Neural progenitor cell (in vitro differentiated cells): ENCODE measurements at regions not wholly inside any gene's neighbourhood (a gene's known extent, or its start where the extent isn't known, plus 50 kb on each side); places are given as distances from the start of the nearest gene placed in this dataset.

ENCODE experiments used
- DNase-seq: peaks from one replicate; pipeline ENCODE4 v3.0.0-alpha.2; 2016; ENCODE audit warnings: low spot score
- H2AFZ ChIP-seq: fragments of 200-600 bp; sonication (generic); replicated peaks from 2 replicates; pipeline ENCODE4 v1.6.1; 2016; ENCODE audit warnings: antibody characterized with exemption
- H3F3A ChIP-seq: fragments of 200-600 bp; sonication (generic); 2 replicates; pipeline ENCODE4 v1.6.1; 2016; ENCODE audit warnings: antibody characterized with exemption, low read depth
- H3K27ac ChIP-seq: fragments of 200-600 bp; sonication (generic); 2 replicates; pipeline ENCODE4 v1.5.1; 2016; ENCODE audit warnings: mild to moderate bottlenecking
- H3K27me3 ChIP-seq: fragments of 200-600 bp; sonication (generic); 2 replicates; pipeline ENCODE4 v1.6.1; 2016; ENCODE audit warnings: mild to moderate bottlenecking, moderate library complexity
- H3K36me3 ChIP-seq: fragments of 200-600 bp; sonication (generic); 2 replicates; pipeline ENCODE4 v1.5.1; 2016
- H3K4me1 ChIP-seq: fragments of 200-600 bp; sonication (generic); 2 replicates; pipeline ENCODE4 v1.6.1; 2016; ENCODE audit warnings: mixed run types
- H3K4me2 ChIP-seq: fragments of 200-600 bp; sonication (generic); 2 replicates; pipeline ENCODE4 v1.6.1; 2016
- H3K4me3 ChIP-seq: fragments of 200-600 bp; sonication (generic); 2 replicates; pipeline ENCODE4 v1.5.1; 2016
- H3K79me2 ChIP-seq: fragments of 200-600 bp; sonication (generic); 2 replicates; pipeline ENCODE4 v1.6.1; 2016; ENCODE audit warnings: low read depth
- H3K9ac ChIP-seq: fragments of 200-600 bp; sonication (generic); 2 replicates; pipeline ENCODE4 v1.6.1; 2016
- H3K9me3 ChIP-seq: fragments of 200-600 bp; sonication (generic); 2 replicates; pipeline ENCODE4 v1.5.1; 2016; ENCODE audit warnings: low read depth
- H4K20me1 ChIP-seq: fragments of 200-600 bp; sonication (generic); 2 replicates; pipeline ENCODE4 v1.6.1; 2016; ENCODE audit warnings: low read depth
- H3K27ac Mint-ChIP-seq: 3 replicates; pipeline ENCODE4 v1.8.0; 2021; ENCODE audit warnings: mixed read lengths
- H3K27me3 Mint-ChIP-seq: 2 replicates; pipeline ENCODE4 v1.8.0; 2022; ENCODE audit warnings: low read depth, mild to moderate bottlenecking, inconsistent platforms, moderate library complexity, mixed read lengths; ENCODE audit not compliant: insufficient read depth
- H3K36me3 Mint-ChIP-seq: 3 replicates; pipeline ENCODE4 v1.8.0; 2021; ENCODE audit warnings: mixed read lengths
- H3K4me1 Mint-ChIP-seq: 3 replicates; pipeline ENCODE4 v1.8.0; 2021; ENCODE audit warnings: mixed read lengths
- H3K4me3 Mint-ChIP-seq: 3 replicates; pipeline ENCODE4 v1.8.0; 2021; ENCODE audit warnings: mild to moderate bottlenecking, moderate library complexity, mixed read lengths
- H3K9me3 Mint-ChIP-seq: 3 replicates; pipeline ENCODE4 v1.8.0; 2020; ENCODE audit warnings: mixed read lengths
- EZH2 ChIP-seq: fragments of 200-600 bp; sonication (generic); IDR thresholded peaks from 2 replicates; pipeline ENCODE4 v1.6.1; 2017; ENCODE audit warnings: antibody characterized with exemption, mild to moderate bottlenecking, moderate library complexity
- EZH2phosphoT487 ChIP-seq: fragments of 200-600 bp; sonication (generic); IDR thresholded peaks from 2 replicates; pipeline ENCODE4 v1.6.1; 2017; ENCODE audit warnings: antibody characterized with exemption
- TF ChIP-seq, protein P1 (sequence below): fragments of 200-600 bp; sonication (generic); IDR thresholded peaks from 2 replicates; pipeline ENCODE4 v1.5.1; 2017; ENCODE audit warnings: antibody characterized with exemption, mild to moderate bottlenecking

DNA sequence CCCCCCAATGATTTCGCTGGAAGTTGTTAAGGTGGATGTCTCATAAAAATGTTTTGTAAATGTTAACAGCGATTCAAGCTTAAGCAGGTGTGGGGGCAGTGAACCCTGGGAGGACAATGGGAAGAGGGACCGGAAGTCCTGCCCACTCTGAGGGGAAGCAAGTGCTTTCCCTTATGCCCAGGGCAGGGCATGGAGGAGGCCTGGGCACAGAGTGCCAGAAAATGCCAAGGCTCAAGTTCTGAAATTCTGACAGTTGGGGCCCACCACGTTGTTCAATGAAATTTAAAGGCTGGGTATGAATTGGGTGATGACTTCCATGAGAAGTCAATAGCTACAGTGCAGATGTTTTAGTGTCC lies 132.7 kb upstream of the SALL4 start:
- peak overlapping the region; percentile 77 for H2AFZ ChIP-seq
- no peaks in the 10 kb centered on the region for H3K36me3 ChIP-seq
- Mint-ChIP-seq H3K27me3 (peaks cover 9% of the 10 kb centered on the region), H3K36me3 (no peaks in the 10 kb centered on the region), H3K4me1 (peaks cover 42% of the 10 kb centered on the region), H3K9me3 (no peaks in the 10 kb centered on the region), H3K27ac (peak overlapping the region; percentile 46), H3K4me3 (no peak overlapping the region)
- H3K4me2 ChIP-seq = no peak overlapping the region
- TF ChIP-seq EZH2 = no peak
- no peak for TF ChIP-seq EZH2phosphoT487
- TF ChIP-seq, protein P1, sequence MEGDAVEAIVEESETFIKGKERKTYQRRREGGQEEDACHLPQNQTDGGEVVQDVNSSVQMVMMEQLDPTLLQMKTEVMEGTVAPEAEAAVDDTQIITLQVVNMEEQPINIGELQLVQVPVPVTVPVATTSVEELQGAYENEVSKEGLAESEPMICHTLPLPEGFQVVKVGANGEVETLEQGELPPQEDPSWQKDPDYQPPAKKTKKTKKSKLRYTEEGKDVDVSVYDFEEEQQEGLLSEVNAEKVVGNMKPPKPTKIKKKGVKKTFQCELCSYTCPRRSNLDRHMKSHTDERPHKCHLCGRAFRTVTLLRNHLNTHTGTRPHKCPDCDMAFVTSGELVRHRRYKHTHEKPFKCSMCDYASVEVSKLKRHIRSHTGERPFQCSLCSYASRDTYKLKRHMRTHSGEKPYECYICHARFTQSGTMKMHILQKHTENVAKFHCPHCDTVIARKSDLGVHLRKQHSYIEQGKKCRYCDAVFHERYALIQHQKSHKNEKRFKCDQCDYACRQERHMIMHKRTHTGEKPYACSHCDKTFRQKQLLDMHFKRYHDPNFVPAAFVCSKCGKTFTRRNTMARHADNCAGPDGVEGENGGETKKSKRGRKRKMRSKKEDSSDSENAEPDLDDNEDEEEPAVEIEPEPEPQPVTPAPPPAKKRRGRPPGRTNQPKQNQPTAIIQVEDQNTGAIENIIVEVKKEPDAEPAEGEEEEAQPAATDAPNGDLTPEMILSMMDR = no peak
- no peak overlapping the region for H3K27ac ChIP-seq
- H3F3A ChIP-seq = peaks cover 4% of the 10 kb centered on the region
- H4K20me1 ChIP-seq = no peaks in the 10 kb centered on the region
- no peak for DNase-seq
- H3K9me3 ChIP-seq = no peaks in the 10 kb centered on the region
- no peaks in the 10 kb centered on the region for H3K27me3 ChIP-seq
- H3K9ac ChIP-seq = no peak overlapping the region
- H3K4me3 ChIP-seq = no peak overlapping the region
- no peaks in the 10 kb centered on the region for H3K79me2 ChIP-seq
- H3K4me1 ChIP-seq = peaks cover 17% of the 10 kb centered on the region

DNA sequence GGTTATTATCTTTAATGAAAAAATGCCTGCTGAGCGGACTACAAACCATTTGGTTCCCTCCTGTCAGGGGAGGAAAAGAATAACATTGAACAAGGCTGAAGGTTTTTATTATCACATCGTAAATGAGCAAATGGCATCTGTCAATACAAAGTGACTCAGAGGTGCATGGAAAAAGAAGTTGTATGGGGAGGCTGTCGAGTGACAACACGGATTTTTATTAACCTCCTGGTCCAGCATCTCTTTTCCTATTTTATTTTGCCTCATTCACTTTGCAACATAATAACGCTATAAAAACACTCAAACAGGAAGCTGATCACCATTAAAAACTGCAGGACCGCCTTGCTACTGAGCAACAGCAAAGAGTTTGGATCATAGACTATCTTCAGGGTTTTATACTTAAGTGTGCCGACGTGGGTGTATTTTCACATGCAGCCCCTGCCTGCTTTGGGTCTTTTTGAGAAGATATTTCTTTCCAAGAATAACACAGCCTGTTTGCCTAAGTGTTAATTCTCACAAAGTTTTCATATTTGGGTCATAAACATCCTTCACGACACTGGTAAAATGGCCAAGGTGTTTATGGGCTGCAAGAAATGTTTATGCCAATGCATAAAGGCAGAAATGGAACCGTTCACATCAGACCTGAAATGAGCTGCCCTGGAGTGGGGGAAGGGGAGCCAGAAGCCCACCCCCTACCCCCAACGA lies 132.1 kb upstream of the SALL4 start:
- no peak overlapping the region for H3K4me3 ChIP-seq
- peaks cover 4% of the 10 kb centered on the region for H3F3A ChIP-seq
- peak overlapping the region; percentile 7 for H3K27ac ChIP-seq
- Mint-ChIP-seq H3K9me3 (no peaks in the 10 kb centered on the region), H3K4me1 (peaks cover 42% of the 10 kb centered on the region), H3K27me3 (peaks cover 7% of the 10 kb centered on the region), H3K4me3 (no peak overlapping the region), H3K36me3 (no peaks in the 10 kb centered on the region), H3K27ac (peak overlapping the region; percentile 46)
- H3K4me2 ChIP-seq = no peak overlapping the region
- H3K27me3 ChIP-seq = no peaks in the 10 kb centered on the region
- TF ChIP-seq, protein P1 = no peak
- TF ChIP-seq EZH2phosphoT487 = no peak
- TF ChIP-seq EZH2 = no peak
- H3K9me3 ChIP-seq = no peaks in the 10 kb centered on the region
- H2AFZ ChIP-seq = peak overlapping the region; percentile 77
- DNase-seq = no peak
- no peaks in the 10 kb centered on the region for H3K79me2 ChIP-seq
- no peaks in the 10 kb centered on the region for H3K36me3 ChIP-seq
- peaks cover 17% of the 10 kb centered on the region for H3K4me1 ChIP-seq
- H4K20me1 ChIP-seq = no peaks in the 10 kb centered on the region
- no peak overlapping the region for H3K9ac ChIP-seq

DNA sequence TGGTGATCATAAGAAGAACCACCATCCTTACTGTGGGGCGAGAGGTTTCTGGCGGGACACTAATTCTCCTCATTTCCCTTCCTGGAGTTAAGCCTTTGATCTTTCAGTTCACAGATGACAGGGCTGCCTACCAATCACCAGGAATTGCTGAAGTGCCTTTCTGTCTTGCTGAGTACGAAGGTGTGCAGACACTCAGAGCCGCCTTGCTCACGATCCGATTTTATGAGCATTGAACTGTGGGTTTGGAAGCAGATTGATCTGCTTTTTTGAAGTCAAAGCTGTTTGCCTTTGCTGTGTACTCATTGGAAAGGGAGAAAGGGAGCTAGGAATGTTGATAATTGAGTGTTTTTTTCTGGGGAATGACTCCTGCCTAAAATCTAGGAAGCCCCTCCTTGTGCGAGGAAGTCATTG lies 129.1 kb upstream of the SALL4 start:
- Histone ChIP-seq H3K36me3 (no peaks in the 10 kb centered on the region), H3K4me3 (no peak overlapping the region), H4K20me1 (no peaks in the 10 kb centered on the region), H2AFZ (peak overlapping the region; percentile 71), H3K4me1 (peaks cover 17% of the 10 kb centered on the region), H3K79me2 (no peaks in the 10 kb centered on the region), H3K9ac (no peak overlapping the region), H3F3A (peaks cover 7% of the 10 kb centered on the region), H3K9me3 (no peaks in the 10 kb centered on the region), H3K4me2 (no peak overlapping the region), H3K27me3 (no peaks in the 10 kb centered on the region), H3K27ac (peak overlapping the region; percentile 42)
- H3K9me3 Mint-ChIP-seq = no peaks in the 10 kb centered on the region
- peak overlapping the region; percentile 17 for H3K4me3 Mint-ChIP-seq
- TF ChIP-seq, protein P1 = no peak
- no peak for TF ChIP-seq EZH2phosphoT487
- TF ChIP-seq EZH2 = no peak
- peak; percentile 40 for DNase-seq
- peaks cover 2% of the 10 kb centered on the region for H3K27me3 Mint-ChIP-seq
- peak overlapping the region; percentile 88 for H3K27ac Mint-ChIP-seq
- H3K4me1 Mint-ChIP-seq = peaks cover 47% of the 10 kb centered on the region
- no peaks in the 10 kb centered on the region for H3K36me3 Mint-ChIP-seq
